ENCODE measurements at regions not wholly inside any gene's neighbourhood (a gene's known extent, or its start where the extent isn't known, plus 50 kb on each side); places are given as distances from the start of the nearest gene placed in this dataset.

GRCh38 chr13:39955560-39955959, 300.1 kb downstream of the COG6 start:
- DNase-seq (no peak), ATAC-seq (no peak)
- intact Hi-C loops (cut with DNase I): no loop called here

- intact Hi-C loops (cut with DNase I): no loop called here
- ATAC-seq: no peak
- DNase-seq: no peak
Observed at GRCh38 chr13:39956036-39956435, 300.6 kb downstream of the COG6 start.

GRCh38 chr13:39957868-39958677, 302.6 kb downstream of the COG6 start:
- DNase-seq (no peak), ATAC-seq (no peak)
- intact Hi-C loops (cut with DNase I): no loop called here

DNA sequence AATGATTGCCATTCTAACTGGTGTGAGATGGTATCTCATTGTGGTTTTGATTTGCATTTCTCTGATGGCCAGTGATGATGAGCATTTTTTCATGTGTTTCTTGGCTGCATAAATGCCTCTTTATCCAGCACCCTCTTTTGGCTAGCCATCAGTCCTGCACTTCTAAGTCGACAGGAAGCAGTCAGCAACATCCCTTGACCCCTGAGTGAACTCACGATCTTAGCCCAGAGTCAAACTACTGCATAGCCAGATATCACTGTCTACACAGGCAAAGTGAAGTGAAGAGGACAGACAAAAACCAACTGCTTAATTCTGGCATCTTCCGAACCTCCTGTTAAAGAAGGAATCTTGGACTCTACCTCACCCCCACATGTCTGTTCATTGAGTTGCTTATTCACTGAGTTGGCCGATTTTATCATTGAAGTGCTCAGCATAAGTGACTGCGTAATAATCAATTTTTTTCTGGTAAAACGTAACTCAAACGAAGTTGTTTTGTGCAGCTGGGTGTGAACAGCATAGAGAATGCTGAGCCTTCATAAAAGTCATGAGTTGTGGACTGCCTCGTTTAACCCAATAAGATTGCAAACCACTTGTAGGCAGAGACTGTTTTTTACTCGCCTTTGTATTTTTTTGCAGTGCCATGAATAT, 304.2 kb downstream of the COG6 start:
- DNase-seq: no peak
- peak; percentile 15 to 29 for ATAC-seq
- intact Hi-C loops (cut with DNase I): no loop called here

DNA sequence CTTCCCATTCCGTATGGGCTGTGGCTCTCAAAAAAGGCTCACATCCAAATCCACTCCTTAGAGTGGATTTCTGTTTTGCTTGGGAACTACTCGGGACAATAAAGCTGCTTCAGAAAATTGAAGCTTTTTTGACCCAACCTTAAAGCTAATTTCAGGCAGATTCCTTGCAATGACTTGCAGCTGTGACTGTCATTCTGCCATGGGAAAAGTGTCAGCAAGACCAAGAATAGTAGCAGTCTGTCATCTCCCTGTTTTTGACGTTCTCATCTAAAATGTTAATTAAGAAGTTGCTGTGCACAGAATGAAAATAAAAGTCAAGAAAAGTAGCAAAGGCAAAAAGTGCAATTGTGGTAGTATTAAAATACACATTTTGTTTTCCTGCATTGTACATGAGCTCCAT, 304.7 kb downstream of the COG6 start:
- DNase-seq (no peak), ATAC-seq (no peak)
- intact Hi-C loops (cut with DNase I): no loop called here

DNA sequence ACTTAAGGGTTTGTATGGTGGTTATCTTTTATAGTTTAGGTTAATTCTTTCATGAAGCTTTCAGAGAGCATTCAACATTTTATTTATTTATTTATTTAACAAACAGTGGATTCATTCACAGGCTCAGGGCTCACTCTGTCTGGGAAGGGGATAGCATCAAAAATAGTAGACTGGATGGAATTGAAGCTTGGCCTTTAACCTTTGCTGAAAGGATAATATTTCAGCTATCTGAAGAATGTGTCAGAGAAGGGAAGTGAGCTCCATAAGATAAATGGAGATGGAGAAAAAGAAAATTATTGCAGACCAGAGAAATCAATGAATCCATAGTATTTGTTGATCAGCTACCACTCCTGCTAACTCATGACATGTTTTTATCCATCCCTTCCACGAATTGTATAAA, 305.6 kb downstream of the COG6 start:
- DNase-seq (no peak), ATAC-seq (no peak)
- intact Hi-C loops (cut with DNase I): no loop called here

GRCh38 chr13:39963612-39964011, 308.1 kb downstream of the COG6 start:
- ATAC-seq (no peak), DNase-seq (no peak)
- intact Hi-C loops (cut with DNase I): no loop called here

- DNase-seq (no peak), ATAC-seq (no peak)
- intact Hi-C loops (cut with DNase I): no loop called here
Observed at GRCh38 chr13:39965309-39965708, 309.8 kb downstream of the COG6 start.

- intact Hi-C loops (cut with DNase I): no loop called here
- no peak for DNase-seq
- no peak for ATAC-seq
Observed at GRCh38 chr13:39967199-39967959, 311.9 kb downstream of the COG6 start.

DNA sequence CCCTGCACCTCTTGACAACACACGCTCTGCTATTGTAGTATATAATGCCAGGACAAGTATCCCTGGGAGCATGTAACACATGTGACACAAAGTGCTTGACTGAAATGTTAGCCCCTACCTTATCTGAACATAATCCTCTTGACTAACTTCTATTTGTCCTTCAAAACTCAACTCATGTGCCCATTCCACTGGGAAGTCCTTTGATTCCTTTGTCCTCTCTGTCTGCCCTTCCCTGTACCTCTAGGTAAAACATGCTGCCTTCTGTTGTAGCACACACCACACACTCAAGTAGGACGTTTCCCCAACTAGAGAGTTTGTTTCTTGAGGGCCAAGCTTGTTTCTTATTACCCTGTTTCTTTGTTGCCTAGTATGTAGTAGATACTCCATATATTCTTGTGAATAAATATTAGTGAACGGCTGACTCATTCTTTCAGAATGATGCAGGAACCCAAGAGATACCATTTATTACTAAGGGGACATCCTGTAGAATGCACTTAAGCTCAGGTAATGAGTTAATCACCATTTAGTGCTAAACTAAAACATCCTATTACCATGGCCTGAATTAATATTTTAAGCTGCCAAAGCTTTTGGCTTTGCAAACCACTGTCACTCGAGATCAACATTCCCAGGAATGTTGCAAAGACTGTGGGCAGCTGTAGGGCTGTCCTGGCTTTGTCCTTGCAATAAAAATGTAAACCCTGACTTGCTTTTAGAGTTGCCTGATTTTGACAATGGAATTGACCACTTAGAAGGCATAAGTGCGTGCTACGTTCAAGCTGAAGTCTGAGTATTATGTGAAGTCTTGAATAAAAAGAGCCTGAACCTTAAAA, 313.4 kb downstream of the COG6 start:
- intact Hi-C loops (cut with DNase I): no loop called here
- ATAC-seq: no peak
- no peak for DNase-seq

DNA sequence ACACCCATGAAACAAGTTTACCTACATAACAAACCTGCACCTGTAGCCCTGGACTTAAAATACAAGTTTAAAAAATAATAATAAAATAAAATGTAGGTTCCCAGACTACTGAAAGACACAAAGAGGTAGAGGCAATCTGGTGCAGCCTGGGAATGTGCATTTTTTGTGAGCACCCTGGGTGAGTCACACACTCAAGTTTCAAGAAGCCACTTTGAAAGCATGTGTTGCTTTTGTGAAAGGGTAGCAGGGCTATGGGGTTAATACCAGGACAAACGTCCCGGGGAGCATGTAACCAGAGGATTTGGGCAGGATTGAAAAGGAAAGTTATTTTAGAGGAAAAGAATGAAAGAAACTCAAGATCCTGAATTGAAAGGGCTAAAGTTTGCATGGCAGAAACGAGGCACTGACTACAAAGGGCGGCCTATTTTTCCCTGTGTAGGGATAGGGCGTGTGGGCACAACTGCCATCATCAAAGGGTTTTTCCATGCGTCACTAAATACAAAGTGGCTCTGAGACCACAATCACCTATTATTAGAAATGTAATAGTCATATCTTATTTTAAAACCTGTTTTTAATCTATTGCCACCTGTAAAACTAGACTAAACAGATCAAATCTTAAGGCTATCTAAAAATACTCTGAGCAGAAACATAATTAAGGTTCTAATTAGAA, 314.9 kb downstream of the COG6 start:
- intact Hi-C loops (cut with DNase I): no loop called here
- DNase-seq (no peak), ATAC-seq (no peak)

GRCh38 chr13:39971526-39971925, 316.1 kb downstream of the COG6 start:
- intact Hi-C loops (cut with DNase I): no loop called here
- no peak for DNase-seq
- no peak for ATAC-seq

- no peak for DNase-seq
- ATAC-seq: no peak
- intact Hi-C loops (cut with DNase I): no loop called here
Observed at GRCh38 chr13:39976481-39976880, 321.0 kb downstream of the COG6 start.

- intact Hi-C loops (cut with DNase I): no loop called here
- DNase-seq (no peak), ATAC-seq (no peak)
Observed at GRCh38 chr13:39981056-39981455, 325.6 kb downstream of the COG6 start.

DNA sequence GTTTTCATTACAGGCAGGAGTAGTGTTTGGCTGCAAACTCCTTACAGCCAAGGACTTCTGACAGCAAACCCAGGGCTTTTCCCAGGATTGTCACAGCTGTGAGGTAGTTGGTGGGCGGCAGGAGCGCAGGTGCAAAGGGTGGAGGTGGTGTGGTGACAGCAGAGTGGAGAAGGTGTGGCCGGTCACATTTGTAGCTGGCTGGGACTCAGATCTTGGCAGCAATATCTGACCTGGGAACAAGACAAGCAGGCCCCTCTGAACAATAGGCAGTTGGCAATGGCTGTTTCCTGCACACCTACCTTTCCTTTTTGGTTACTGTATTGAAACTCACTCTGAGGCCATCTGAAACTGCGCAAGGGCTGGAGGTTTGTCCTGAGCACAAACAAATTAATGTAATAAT, 327.3 kb downstream of the COG6 start:
- DNase-seq (no peak), ATAC-seq (no peak)
- intact Hi-C loops (cut with DNase I): no loop called here

GRCh38 chr13:39985071-39985470, 329.6 kb downstream of the COG6 start:
- DNase-seq: no peak
- ATAC-seq: no peak
- intact Hi-C loops (cut with DNase I): no loop called here

DNA sequence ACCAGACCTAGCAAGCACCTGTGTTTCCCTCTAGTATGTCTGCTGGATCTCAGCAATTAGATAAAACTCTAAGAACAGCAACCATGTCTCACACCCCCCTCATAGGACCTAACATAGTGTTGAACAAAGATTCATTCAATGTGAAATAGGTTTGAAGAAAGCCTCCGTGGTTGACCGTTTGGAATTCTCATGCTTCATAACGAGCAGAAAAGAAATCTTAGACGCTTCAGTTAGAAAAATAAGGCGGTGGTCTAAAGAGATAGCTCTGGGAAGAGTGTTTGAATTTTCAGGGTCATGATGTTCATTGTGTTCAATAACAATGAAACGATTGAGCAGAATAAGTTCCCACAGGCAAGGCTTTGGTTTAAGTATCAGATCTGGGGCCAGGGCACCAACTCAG, 332.9 kb downstream of the COG6 start:
- DNase-seq: no peak

GRCh38 chr13:39998166-39998565, 342.7 kb downstream of the COG6 start:
- ATAC-seq (no peak), DNase-seq (no peak)
- intact Hi-C loops (cut with DNase I): no loop called here

More for the DNA sequence above, 332.9 kb downstream of the COG6 start:
- intact Hi-C loops (cut with DNase I): no loop called here
- ATAC-seq: no peak

DNA sequence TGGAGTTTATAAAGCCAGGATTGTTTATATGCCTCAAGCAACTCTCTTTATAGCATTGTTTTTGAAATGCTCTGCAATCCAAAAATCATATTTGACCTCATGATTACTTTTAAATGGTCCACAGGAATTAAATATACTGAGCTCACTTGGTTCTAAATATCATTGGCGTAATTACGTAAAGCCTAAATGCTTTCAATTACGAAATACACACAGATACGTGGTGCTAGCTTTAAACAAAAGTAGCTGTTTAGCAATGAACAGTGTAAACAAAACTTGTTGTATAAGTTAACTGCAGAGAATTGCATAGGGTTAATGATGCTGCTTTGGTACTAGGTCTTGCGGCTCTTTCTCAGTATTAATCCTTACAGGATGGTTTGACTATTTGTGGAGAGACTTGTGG, 346.6 kb downstream of the COG6 start:
- intact Hi-C loops (cut with DNase I): no loop called here
- DNase-seq (no peak), ATAC-seq (no peak)

Measured in left cardiac atrium (tissue), 4 donors.